MM.1S (cell line): ENCODE measurements at regions not wholly inside any gene's neighbourhood (a gene's known extent, or its start where the extent isn't known, plus 50 kb on each side); places are given as distances from the start of the nearest gene placed in this dataset.

ENCODE experiments used
- DNase-seq: peaks from one replicate; pipeline ENCODE4 v3.0.0-alpha.2; 2015
- H2AFZ ChIP-seq: fragments of 300-600 bp; sonication (generic); 2 replicates; pipeline ENCODE4 v1.6.0; 2016; ENCODE audit warnings: antibody characterized with exemption, low read length
- H3F3A ChIP-seq: fragments of 300-600 bp; sonication (generic); 2 replicates; pipeline ENCODE4 v1.6.1; 2016; ENCODE audit warnings: mild to moderate bottlenecking, antibody characterized with exemption, low read length, moderate library complexity, mixed read lengths; ENCODE audit not compliant: insufficient read depth
- H3K27ac ChIP-seq: fragments of 300-600 bp; sonication (generic); 2 replicates; pipeline ENCODE4 v1.5.1; 2016; ENCODE audit warnings: mild to moderate bottlenecking, low read length
- H3K27me3 ChIP-seq: fragments of 300-600 bp; sonication (generic); replicated peaks from 2 replicates; pipeline ENCODE4 v1.6.0; 2016; ENCODE audit warnings: low read length; ENCODE audit not compliant: insufficient read depth
- H3K36me3 ChIP-seq: fragments of 300-600 bp; sonication (generic); replicated peaks from 2 replicates; pipeline ENCODE4 v1.6.1; 2016; ENCODE audit warnings: mild to moderate bottlenecking, low read length, mixed read lengths; ENCODE audit not compliant: insufficient read depth
- H3K4me1 ChIP-seq: fragments of 300-600 bp; sonication (generic); 2 replicates; pipeline ENCODE4 v1.6.1; 2016; ENCODE audit warnings: low read length, mixed read lengths
- H3K4me2 ChIP-seq: fragments of 300-600 bp; sonication (generic); 2 replicates; pipeline ENCODE4 v1.6.0; 2016; ENCODE audit warnings: low read depth, low read length
- H3K4me3 ChIP-seq: fragments of 300-600 bp; sonication (generic); 2 replicates; pipeline ENCODE4 v1.5.1; 2016; ENCODE audit warnings: low read length, mixed read lengths
- H3K79me2 ChIP-seq: fragments of 300-600 bp; sonication (generic); 2 replicates; pipeline ENCODE4 v1.6.1; 2016; ENCODE audit warnings: mixed run types, low read length, mixed read lengths
- H3K9ac ChIP-seq: fragments of 300-600 bp; sonication (generic); 2 replicates; pipeline ENCODE4 v1.6.1; 2016; ENCODE audit warnings: low read length, mixed read lengths
- H3K9me2 ChIP-seq: fragments of 300-600 bp; sonication (generic); replicated peaks from 2 replicates; pipeline ENCODE4 v1.6.1; 2016; ENCODE audit warnings: mild to moderate bottlenecking, low read length, mixed read lengths; ENCODE audit not compliant: insufficient read depth
- H3K9me3 ChIP-seq: fragments of 300-600 bp; sonication (generic); replicated peaks from 2 replicates; pipeline ENCODE4 v1.6.1; 2016; ENCODE audit warnings: mild to moderate bottlenecking, low read length, mixed read lengths; ENCODE audit not compliant: insufficient read depth
- H4K20me1 ChIP-seq: fragments of 300-600 bp; sonication (generic); 2 replicates; pipeline ENCODE4 v1.6.1; 2016; ENCODE audit warnings: mild to moderate bottlenecking, low read length, moderate library complexity, mixed read lengths; ENCODE audit not compliant: insufficient read depth
- EZH2 ChIP-seq: fragments of 300-600 bp; sonication (generic); optimal IDR thresholded peaks from 2 replicates; pipeline ENCODE3; 2017; ENCODE audit warnings: low read depth, mild to moderate bottlenecking, antibody characterized with exemption, low read length, mixed read lengths
- EZH2phosphoT487 ChIP-seq: fragments of 300-600 bp; sonication (generic); IDR thresholded peaks from 2 replicates; pipeline ENCODE4 v1.6.1; 2018; ENCODE audit warnings: antibody characterized with exemption, low read length
- TF ChIP-seq, protein P1 (sequence below): fragments of 300-600 bp; sonication (generic); IDR thresholded peaks from 2 replicates; pipeline ENCODE4 v1.5.1; 2016; ENCODE audit warnings: antibody characterized with exemption, low read length, mixed read lengths

DNA sequence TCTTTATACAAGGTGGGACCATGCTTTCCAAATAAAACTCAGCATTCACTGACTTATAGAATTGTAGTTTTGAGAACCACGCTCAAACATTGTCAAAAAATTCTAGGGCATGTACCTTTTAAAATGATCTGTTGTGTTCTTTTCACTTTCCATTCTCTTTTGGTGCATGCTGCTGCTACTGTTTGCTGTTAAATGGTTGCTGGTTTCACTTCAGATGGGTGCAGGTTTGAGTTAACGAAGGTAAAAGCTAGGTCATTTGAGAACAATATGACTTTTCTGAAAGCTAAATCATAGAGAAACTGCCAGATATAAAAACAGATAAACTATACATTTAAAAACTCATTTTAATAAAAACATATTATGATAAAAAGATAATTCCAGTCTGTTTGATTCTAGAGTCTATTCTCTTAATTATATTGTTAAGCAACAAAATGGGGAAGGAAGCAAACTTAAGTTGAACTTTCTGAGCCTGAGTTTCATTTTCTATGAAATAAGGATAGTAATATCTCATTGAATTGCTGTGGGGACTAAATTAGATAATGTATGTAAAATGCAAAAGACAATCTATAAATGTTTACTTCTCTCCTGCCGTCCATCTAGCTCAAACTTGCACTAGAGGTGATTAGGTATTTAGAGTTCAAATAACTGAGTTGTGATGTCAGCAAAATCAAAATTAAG is 82.4 kb downstream of the OXSM start:
- no peaks in the 10 kb centered on the region for H3K36me3 ChIP-seq
- H3K9ac ChIP-seq: no peak overlapping the region
- no peaks in the 10 kb centered on the region for H3K9me2 ChIP-seq
- no peaks in the 10 kb centered on the region for H3K9me3 ChIP-seq
- peaks cover 13% of the 10 kb centered on the region for H3K4me1 ChIP-seq
- peak; percentile 53 for DNase-seq
- no peak overlapping the region for H3K27ac ChIP-seq
- no peaks in the 10 kb centered on the region for H4K20me1 ChIP-seq
- peaks cover 4% of the 10 kb centered on the region; the same call in 1 of the 2 replicates for H3F3A ChIP-seq
- H3K27me3 ChIP-seq: 0 out of 2 replicates have a peak, but pooled peaks cover 5% of the 10 kb centered on the region
- no peak for TF ChIP-seq EZH2
- TF ChIP-seq, protein P1, sequence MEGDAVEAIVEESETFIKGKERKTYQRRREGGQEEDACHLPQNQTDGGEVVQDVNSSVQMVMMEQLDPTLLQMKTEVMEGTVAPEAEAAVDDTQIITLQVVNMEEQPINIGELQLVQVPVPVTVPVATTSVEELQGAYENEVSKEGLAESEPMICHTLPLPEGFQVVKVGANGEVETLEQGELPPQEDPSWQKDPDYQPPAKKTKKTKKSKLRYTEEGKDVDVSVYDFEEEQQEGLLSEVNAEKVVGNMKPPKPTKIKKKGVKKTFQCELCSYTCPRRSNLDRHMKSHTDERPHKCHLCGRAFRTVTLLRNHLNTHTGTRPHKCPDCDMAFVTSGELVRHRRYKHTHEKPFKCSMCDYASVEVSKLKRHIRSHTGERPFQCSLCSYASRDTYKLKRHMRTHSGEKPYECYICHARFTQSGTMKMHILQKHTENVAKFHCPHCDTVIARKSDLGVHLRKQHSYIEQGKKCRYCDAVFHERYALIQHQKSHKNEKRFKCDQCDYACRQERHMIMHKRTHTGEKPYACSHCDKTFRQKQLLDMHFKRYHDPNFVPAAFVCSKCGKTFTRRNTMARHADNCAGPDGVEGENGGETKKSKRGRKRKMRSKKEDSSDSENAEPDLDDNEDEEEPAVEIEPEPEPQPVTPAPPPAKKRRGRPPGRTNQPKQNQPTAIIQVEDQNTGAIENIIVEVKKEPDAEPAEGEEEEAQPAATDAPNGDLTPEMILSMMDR: no peak
- no peak for TF ChIP-seq EZH2phosphoT487
- peak overlapping the region; percentile 26 for H3K4me2 ChIP-seq
- H2AFZ ChIP-seq: no peak overlapping the region
- no peaks in the 10 kb centered on the region for H3K79me2 ChIP-seq
- H3K4me3 ChIP-seq: no peak overlapping the region

DNA sequence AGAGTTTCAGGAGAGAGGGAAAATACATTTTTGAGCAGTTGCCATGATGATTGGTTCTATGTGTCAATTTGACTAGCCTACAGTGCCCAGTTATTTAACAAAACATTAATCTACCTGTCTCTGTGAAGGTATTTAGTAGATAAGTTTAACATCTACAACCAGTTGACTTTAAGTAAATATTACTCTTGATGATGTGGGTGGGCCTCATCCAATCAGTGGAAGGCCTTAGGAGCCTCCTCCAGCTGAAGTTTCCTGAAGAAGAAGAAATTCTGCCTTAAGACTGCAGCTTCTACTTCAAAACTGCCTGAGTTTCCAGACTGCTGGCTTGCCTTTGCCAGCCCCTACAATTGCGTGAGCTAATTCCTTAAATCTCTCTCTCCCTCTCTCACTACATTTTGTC is 93.6 kb downstream of the OXSM start:
- no peaks in the 10 kb centered on the region for H3K9me2 ChIP-seq
- no peaks in the 10 kb centered on the region for H3K36me3 ChIP-seq
- no peak overlapping the region for H3K27ac ChIP-seq
- no peaks in the 10 kb centered on the region for H3F3A ChIP-seq
- TF ChIP-seq EZH2phosphoT487: no peak
- TF ChIP-seq EZH2: no peak
- TF ChIP-seq, protein P1: no peak
- H3K4me2 ChIP-seq: no peak overlapping the region
- H3K79me2 ChIP-seq: no peaks in the 10 kb centered on the region
- no peak overlapping the region for H3K4me3 ChIP-seq
- H3K27me3 ChIP-seq: no peaks in the 10 kb centered on the region
- H4K20me1 ChIP-seq: no peaks in the 10 kb centered on the region
- DNase-seq: no peak
- H3K4me1 ChIP-seq: no peaks in the 10 kb centered on the region
- no peak overlapping the region for H3K9ac ChIP-seq
- no peak overlapping the region for H2AFZ ChIP-seq
- no peaks in the 10 kb centered on the region for H3K9me3 ChIP-seq

DNA sequence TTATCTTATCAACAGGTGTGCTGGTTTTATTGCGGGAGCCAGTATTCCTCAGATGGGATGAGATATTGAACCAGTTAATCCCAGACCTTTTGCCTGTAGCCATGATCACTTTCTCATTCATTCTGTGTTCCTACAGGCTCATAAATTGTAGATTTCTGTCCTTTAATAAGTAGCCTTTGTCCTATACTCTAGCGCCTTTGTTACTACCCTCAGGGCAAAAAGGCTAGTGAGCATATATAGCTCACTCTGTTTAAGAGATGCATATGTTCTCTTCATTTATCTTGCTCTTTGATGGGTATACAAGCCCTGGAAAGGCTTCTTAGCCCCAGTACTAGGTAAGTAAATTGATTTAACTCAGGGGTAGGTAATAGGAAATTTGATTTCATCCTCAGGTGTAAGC is 95.1 kb downstream of the OXSM start:
- H3K4me2 ChIP-seq: no peak overlapping the region
- no peak overlapping the region for H3K4me3 ChIP-seq
- H3K9ac ChIP-seq: no peak overlapping the region
- 0 out of 2 replicates have a peak, but pooled peaks cover 4% of the 10 kb centered on the region for H3K4me1 ChIP-seq
- no peaks in the 10 kb centered on the region for H3K27me3 ChIP-seq
- TF ChIP-seq, protein P1: no peak
- TF ChIP-seq EZH2phosphoT487 (no peak), EZH2 (no peak)
- no peak overlapping the region for H3K27ac ChIP-seq
- no peaks in the 10 kb centered on the region for H3K36me3 ChIP-seq
- no peaks in the 10 kb centered on the region for H3K9me3 ChIP-seq
- no peaks in the 10 kb centered on the region for H4K20me1 ChIP-seq
- H3K79me2 ChIP-seq: no peaks in the 10 kb centered on the region
- no peak overlapping the region for H2AFZ ChIP-seq
- H3F3A ChIP-seq: no peaks in the 10 kb centered on the region
- no peaks in the 10 kb centered on the region for H3K9me2 ChIP-seq
- no peak for DNase-seq
